ENCODE measurements at regions not wholly inside any gene's neighbourhood (a gene's known extent, or its start where the extent isn't known, plus 50 kb on each side); places are given as distances from the start of the nearest gene placed in this dataset.

DNA sequence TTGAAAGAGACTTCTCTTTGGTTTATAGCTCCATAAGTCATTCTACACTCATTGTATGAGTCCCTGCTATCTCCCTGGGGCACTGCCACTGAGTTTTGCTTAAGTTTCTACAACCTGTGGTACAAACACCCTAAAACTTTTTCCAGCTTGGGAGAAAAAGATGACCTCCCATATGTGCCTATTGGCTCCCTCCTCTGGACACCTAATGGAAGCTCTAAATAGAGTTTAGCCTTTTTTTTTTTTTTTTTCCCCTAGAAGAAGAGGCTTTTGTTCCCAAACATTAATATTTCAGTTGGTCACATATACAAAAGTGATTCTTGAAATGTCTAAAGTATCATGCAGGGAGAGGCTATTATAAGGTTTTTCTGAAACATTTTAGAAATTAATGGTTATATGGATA lies 547.2 kb upstream of the TMEFF2 start:
- Histone ChIP-seq H3K9ac (ENCODE audit: control insufficient read depth, insufficient read depth, low read length) (no peak overlapping the region), H3K4me2 (ENCODE audit: control insufficient read depth, insufficient read depth) (no peak overlapping the region), H3K27ac (ENCODE audit: control insufficient read depth, insufficient read depth) (no peak overlapping the region), H3K9me3 (replicated peaks; ENCODE audit: control insufficient read depth, insufficient read depth, low read length) (no peaks in the 10 kb centered on the region), H3K36me3 (ENCODE audit: control insufficient read depth in 2 of 2, insufficient read depth in 2 of 2, low read length in 1 of 2) (no peaks in the 10 kb centered on the region), H4K20me1 (ENCODE audit: control insufficient read depth, insufficient read depth) (no peaks in the 10 kb centered on the region), H3K79me2 (ENCODE audit: control insufficient read depth, insufficient read depth, low read length) (no peaks in the 10 kb centered on the region), H3K4me1 (ENCODE audit: control insufficient read depth, insufficient read depth, low read length) (no peaks in the 10 kb centered on the region), H3K27me3 (replicated peaks in 1 of 2; ENCODE audit: control insufficient read depth in 2 of 2, insufficient read depth in 2 of 2, low read length in 1 of 2) (no peaks in the 10 kb centered on the region), H2AFZ (ENCODE audit: control insufficient read depth, low read depth, low read length) (no peak overlapping the region), H3K4me3 (no peak overlapping the region)
- no peak for DNase-seq (ENCODE audit: low read depth, low spot score)
- in situ Hi-C loops (cut with MboI) (no loop called here), intact Hi-C loops (cut with micrococcal nuclease; ENCODE audit: unreplicated experiment) (no loop called here)
- TF ChIP-seq, protein P1, sequence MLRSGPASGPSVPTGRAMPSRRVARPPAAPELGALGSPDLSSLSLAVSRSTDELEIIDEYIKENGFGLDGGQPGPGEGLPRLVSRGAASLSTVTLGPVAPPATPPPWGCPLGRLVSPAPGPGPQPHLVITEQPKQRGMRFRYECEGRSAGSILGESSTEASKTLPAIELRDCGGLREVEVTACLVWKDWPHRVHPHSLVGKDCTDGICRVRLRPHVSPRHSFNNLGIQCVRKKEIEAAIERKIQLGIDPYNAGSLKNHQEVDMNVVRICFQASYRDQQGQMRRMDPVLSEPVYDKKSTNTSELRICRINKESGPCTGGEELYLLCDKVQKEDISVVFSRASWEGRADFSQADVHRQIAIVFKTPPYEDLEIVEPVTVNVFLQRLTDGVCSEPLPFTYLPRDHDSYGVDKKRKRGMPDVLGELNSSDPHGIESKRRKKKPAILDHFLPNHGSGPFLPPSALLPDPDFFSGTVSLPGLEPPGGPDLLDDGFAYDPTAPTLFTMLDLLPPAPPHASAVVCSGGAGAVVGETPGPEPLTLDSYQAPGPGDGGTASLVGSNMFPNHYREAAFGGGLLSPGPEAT (IDR thresholded peaks at IDR 0.05; ENCODE audit: low read depth) = no peak
- TF ChIP-seq, protein P2, sequence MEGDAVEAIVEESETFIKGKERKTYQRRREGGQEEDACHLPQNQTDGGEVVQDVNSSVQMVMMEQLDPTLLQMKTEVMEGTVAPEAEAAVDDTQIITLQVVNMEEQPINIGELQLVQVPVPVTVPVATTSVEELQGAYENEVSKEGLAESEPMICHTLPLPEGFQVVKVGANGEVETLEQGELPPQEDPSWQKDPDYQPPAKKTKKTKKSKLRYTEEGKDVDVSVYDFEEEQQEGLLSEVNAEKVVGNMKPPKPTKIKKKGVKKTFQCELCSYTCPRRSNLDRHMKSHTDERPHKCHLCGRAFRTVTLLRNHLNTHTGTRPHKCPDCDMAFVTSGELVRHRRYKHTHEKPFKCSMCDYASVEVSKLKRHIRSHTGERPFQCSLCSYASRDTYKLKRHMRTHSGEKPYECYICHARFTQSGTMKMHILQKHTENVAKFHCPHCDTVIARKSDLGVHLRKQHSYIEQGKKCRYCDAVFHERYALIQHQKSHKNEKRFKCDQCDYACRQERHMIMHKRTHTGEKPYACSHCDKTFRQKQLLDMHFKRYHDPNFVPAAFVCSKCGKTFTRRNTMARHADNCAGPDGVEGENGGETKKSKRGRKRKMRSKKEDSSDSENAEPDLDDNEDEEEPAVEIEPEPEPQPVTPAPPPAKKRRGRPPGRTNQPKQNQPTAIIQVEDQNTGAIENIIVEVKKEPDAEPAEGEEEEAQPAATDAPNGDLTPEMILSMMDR (IDR thresholded peaks at IDR 0.05 in 2 of 3, conservative IDR thresholded peaks at IDR 0.05 in 1 of 3; ENCODE audit: control insufficient read depth in 2 of 3, extremely low read depth in 1 of 3, insufficient read depth in 1 of 3, low read depth in 3 of 3, low read length in 3 of 3) = 0 out of 6 replicates have a peak, but pooled peaks of 1 of the 3 experiments have one; percentile 1
- CTCF ChIA-PET = interaction anchor here (0.5 to 0.8 kb wide), 2 partner anchors 240 to 548 kb away, joined by 3 to 4 read pairs; no protein-coding TSS in a partner anchor
- FAIRE-seq = no peak
- POLR2A ChIA-PET = interaction anchor here (0.6 kb wide), 1 partner anchor 239 kb away, joined by 6 read pairs; no protein-coding TSS in a partner anchor
- no TSS peak for BruUV-seq (replicated peaks)
- ATAC-seq = no peak
- RAD21 ChIA-PET (ENCODE audit: unreplicated experiment) = interaction anchor here (1.4 kb wide), 1 partner anchor 930 kb away, joined by 3 read pairs; no protein-coding TSS in a partner anchor
- SMC1A ChIA-PET (ENCODE audit: uncharacterized antibody, unreplicated experiment) = interaction anchor here (0.6 to 1.1 kb wide), 2 partner anchors 41 to 55 kb away, joined by 3 read pairs; no protein-coding TSS in a partner anchor

DNA sequence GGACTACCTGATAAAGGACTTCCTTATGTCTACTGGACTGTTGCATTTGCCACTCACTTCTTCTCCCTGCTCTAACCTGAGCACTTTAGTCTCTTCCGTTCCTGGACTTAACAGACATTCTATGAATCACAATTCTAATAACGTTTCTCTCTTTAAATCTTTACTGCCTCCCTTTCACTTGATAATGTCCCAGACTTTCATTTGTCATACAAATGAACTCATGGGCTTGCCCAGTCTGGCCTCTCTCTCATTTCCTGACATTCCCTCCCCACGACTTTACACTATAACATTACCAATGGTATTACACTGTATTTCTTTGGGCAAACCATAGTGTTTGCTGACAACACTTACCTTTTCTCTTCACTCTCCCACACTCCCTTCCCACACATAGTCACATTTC lies 540.7 kb upstream of the TMEFF2 start:
- no peaks in the 10 kb centered on the region for H3K79me2 ChIP-seq (ENCODE audit: control insufficient read depth, insufficient read depth, low read length)

More for the DNA sequence above, 540.7 kb upstream of the TMEFF2 start:
- in situ Hi-C loops (cut with MboI) = no loop called here
- ChIA-PET CTCF (no interaction called here), SMC1A (ENCODE audit: uncharacterized antibody, unreplicated experiment) (interaction anchor here (1.1 kb wide), 1 partner anchor 17 kb away, joined by 3 read pairs; no protein-coding TSS in a partner anchor), POLR2A (interaction anchor here (0.6 kb wide), 1 partner anchor 1870 kb away, joined by 4 read pairs; no protein-coding TSS in a partner anchor), RAD21 (ENCODE audit: unreplicated experiment) (no interaction called here)
- no peak overlapping the region for H3K4me3 ChIP-seq
- WGBS (ENCODE audit: insufficient coverage, insufficient replicate concordance, low lambda C conversion rate, missing lambda C conversion rate) = 17% methylated on average over 3 of the region's 3 CpGs
- H4K20me1 ChIP-seq (ENCODE audit: control insufficient read depth, insufficient read depth) = no peaks in the 10 kb centered on the region
- no peaks in the 10 kb centered on the region for H3K36me3 ChIP-seq (ENCODE audit: control insufficient read depth in 2 of 2, insufficient read depth in 2 of 2, low read length in 1 of 2)
- no peaks in the 10 kb centered on the region for H3K4me1 ChIP-seq (ENCODE audit: control insufficient read depth, insufficient read depth, low read length)
- H3K4me2 ChIP-seq (ENCODE audit: control insufficient read depth, insufficient read depth) = no peak overlapping the region
- FAIRE-seq (no peak), DNase-seq (ENCODE audit: low read depth, low spot score) (no peak), ATAC-seq (no peak)
- intact Hi-C loops (cut with micrococcal nuclease; ENCODE audit: unreplicated experiment) = no loop called here
- BruUV-seq (replicated peaks) = no TSS peak
- H3K27ac ChIP-seq (ENCODE audit: control insufficient read depth, insufficient read depth) = no peak overlapping the region
- no peak overlapping the region for H2AFZ ChIP-seq (ENCODE audit: control insufficient read depth, low read depth, low read length)
- H3K27me3 ChIP-seq (replicated peaks in 1 of 2; ENCODE audit: control insufficient read depth in 2 of 2, insufficient read depth in 2 of 2, low read length in 1 of 2) = no peaks in the 10 kb centered on the region
- no peak overlapping the region for H3K9ac ChIP-seq (ENCODE audit: control insufficient read depth, insufficient read depth, low read length)
- TF ChIP-seq TCF12 (IDR thresholded peaks at IDR 0.05; ENCODE audit: low read depth, low read length) (no peak), HDGF (IDR thresholded peaks at IDR 0.05) (no peak), JUND (IDR thresholded peaks at IDR 0.05; ENCODE audit: low read depth, low read length) (no peak), MYC (IDR thresholded peaks at IDR 0.05; ENCODE audit: insufficient read depth, insufficient read length, insufficient replicate concordance, low read length, severe bottlenecking) (no peak), FOXK2 (IDR thresholded peaks at IDR 0.05) (no peak), RB1 (IDR thresholded peaks at IDR 0.05; ENCODE audit: borderline replicate concordance) (no peak), MYB (IDR thresholded peaks at IDR 0.05; ENCODE audit: borderline replicate concordance, low read depth, low read length) (no peak), EED (IDR thresholded peaks at IDR 0.05; ENCODE audit: low read depth) (no peak), NR2C1 (IDR thresholded peaks at IDR 0.05) (no peak), HDAC2 (IDR thresholded peaks at IDR 0.05) (no peak), MTA3 (IDR thresholded peaks at IDR 0.05; ENCODE audit: borderline replicate concordance, low read length) (no peak), SIN3A (IDR thresholded peaks at IDR 0.05; ENCODE audit: low read depth, low read length) (no peak), CREM (IDR thresholded peaks at IDR 0.05; ENCODE audit: low read depth) (no peak), MXI1 (IDR thresholded peaks at IDR 0.05; ENCODE audit: low read depth, low read length) (no peak), SP1 (IDR thresholded peaks at IDR 0.05; ENCODE audit: low read depth, low read length) (no peak)
- no peaks in the 10 kb centered on the region for H3K9me3 ChIP-seq (replicated peaks; ENCODE audit: control insufficient read depth, insufficient read depth, low read length)

Measured in GM12878 (cell line).